ENCODE measurements at regions not wholly inside any gene's neighbourhood (a gene's known extent, or its start where the extent isn't known, plus 50 kb on each side); places are given as distances from the start of the nearest gene placed in this dataset.

DNA sequence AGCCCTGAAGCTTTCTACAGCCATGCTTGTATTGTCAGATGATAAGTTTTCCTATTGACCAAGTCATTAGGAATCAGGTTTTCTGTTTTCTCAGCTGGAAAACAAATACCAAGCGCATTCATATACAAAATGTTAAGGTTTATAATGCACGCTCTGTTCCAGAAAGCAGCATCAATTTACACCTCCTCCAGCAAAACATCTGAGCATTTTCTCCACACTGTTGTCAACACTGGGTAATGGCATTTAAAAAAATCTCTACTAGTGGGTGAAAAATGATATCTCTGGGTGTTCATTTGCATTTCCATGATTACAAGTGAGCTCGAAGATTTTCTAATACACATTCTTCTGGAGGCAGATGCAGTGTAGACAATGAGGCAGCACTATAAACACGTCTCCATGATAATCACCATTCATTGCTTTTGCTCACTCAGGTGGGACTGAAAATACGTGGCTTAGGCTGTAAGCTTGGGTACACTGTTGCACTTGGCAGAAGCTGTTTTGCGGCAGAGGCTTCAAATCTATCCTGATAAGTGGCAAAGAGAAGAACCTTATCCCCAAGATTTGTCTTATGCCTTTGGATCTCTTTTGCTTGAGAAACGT is 114.8 kb upstream of the PLPP4 start:
- no peaks in the 10 kb centered on the region for H3K36me3 Mint-ChIP-seq (ENCODE audit: low read depth)
- H3K4me1 Mint-ChIP-seq, result no peaks in the 10 kb centered on the region
- H3K4me3 Mint-ChIP-seq, result no peak overlapping the region
- H3K27ac Mint-ChIP-seq, result no peak overlapping the region
- TF ChIP-seq, protein P1, sequence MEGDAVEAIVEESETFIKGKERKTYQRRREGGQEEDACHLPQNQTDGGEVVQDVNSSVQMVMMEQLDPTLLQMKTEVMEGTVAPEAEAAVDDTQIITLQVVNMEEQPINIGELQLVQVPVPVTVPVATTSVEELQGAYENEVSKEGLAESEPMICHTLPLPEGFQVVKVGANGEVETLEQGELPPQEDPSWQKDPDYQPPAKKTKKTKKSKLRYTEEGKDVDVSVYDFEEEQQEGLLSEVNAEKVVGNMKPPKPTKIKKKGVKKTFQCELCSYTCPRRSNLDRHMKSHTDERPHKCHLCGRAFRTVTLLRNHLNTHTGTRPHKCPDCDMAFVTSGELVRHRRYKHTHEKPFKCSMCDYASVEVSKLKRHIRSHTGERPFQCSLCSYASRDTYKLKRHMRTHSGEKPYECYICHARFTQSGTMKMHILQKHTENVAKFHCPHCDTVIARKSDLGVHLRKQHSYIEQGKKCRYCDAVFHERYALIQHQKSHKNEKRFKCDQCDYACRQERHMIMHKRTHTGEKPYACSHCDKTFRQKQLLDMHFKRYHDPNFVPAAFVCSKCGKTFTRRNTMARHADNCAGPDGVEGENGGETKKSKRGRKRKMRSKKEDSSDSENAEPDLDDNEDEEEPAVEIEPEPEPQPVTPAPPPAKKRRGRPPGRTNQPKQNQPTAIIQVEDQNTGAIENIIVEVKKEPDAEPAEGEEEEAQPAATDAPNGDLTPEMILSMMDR (IDR thresholded peaks at IDR 0.05; ENCODE audit: unreplicated experiment in 3 of 3), result no peak
- peaks cover 32% of the 10 kb centered on the region for H3K27me3 Mint-ChIP-seq (ENCODE audit: low read depth)
- H3K9me3 Mint-ChIP-seq, result no peaks in the 10 kb centered on the region

DNA sequence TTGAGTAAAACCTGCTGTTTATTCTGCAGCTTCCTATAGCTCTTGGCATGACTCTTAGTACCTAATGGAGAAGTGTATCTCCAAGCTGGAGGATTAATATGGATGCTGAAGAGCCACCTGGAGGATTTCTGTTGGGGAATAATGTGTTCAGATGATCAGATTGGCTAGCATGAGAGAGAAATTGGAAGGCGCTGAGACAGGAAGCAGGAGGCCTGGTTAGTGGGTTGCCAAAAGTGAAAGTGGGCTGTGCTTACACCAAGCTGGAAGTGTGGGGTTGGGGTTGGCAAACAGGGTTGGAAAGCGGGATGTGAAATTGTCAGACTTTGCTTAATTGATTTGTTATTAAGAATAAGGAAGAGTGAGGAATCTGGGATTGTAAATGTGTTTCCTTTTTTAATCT is 111.8 kb upstream of the PLPP4 start:
- no peak overlapping the region for H3K4me3 Mint-ChIP-seq
- TF ChIP-seq, protein P1 (IDR thresholded peaks at IDR 0.05; ENCODE audit: unreplicated experiment in 3 of 3), result no peak
- peaks cover 27% of the 10 kb centered on the region for H3K27me3 Mint-ChIP-seq (ENCODE audit: low read depth)
- H3K9me3 Mint-ChIP-seq, result peaks cover 2% of the 10 kb centered on the region
- H3K27ac Mint-ChIP-seq, result no peak overlapping the region
- no peaks in the 10 kb centered on the region for H3K4me1 Mint-ChIP-seq
- H3K36me3 Mint-ChIP-seq (ENCODE audit: low read depth), result no peaks in the 10 kb centered on the region

DNA sequence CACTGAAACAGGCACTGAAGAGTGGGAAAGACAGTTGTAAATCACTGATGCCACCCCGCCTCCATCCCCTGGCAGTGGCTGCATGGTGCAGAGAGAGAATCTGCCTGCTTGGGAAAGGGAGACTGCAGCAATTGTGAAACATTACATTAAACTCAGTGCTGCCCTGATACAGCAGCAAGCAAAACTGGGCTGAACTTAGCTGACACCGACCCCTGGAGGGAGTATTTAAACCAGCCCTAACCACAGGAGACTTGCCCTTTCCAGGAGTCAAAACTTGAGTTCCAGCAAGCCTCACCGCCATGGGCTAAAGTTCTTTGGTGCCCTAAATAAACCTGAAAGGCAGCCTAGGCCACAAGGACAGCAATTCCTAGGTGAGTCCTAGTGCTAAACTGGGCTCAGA is 109.4 kb upstream of the PLPP4 start:
- Mint-ChIP-seq H3K4me3 (no peak overlapping the region), H3K27ac (no peak overlapping the region), H3K4me1 (no peaks in the 10 kb centered on the region), H3K36me3 (ENCODE audit: low read depth) (no peaks in the 10 kb centered on the region), H3K27me3 (ENCODE audit: low read depth) (peaks cover 11% of the 10 kb centered on the region), H3K9me3 (peaks cover 2% of the 10 kb centered on the region)
- TF ChIP-seq, protein P1 (IDR thresholded peaks at IDR 0.05; ENCODE audit: unreplicated experiment in 3 of 3), result no peak

DNA sequence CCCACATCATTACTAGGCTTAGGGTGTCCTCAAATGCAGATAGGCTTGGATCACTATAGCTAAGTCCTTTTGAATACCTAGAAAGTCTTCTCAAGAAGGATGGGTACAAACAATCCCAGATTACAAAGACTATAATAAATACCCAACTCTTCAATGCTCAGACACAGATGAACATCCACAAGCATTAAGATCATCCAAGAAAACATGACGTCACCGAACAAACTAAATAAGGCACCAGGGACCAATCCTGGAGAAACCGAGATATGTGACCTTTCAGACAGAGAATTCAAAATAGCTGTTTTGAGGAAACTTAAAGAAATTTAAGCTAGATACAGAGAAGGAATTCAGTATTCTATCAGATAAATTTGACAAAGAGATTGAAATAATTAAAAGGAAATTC is 108.0 kb upstream of the PLPP4 start:
- Mint-ChIP-seq H3K4me3 (no peak overlapping the region), H3K4me1 (no peaks in the 10 kb centered on the region), H3K9me3 (peaks cover 15% of the 10 kb centered on the region), H3K36me3 (ENCODE audit: low read depth) (no peaks in the 10 kb centered on the region), H3K27me3 (ENCODE audit: low read depth) (peaks cover 13% of the 10 kb centered on the region), H3K27ac (no peak overlapping the region)
- TF ChIP-seq, protein P1 (IDR thresholded peaks at IDR 0.05; ENCODE audit: unreplicated experiment in 3 of 3), result no peak

DNA sequence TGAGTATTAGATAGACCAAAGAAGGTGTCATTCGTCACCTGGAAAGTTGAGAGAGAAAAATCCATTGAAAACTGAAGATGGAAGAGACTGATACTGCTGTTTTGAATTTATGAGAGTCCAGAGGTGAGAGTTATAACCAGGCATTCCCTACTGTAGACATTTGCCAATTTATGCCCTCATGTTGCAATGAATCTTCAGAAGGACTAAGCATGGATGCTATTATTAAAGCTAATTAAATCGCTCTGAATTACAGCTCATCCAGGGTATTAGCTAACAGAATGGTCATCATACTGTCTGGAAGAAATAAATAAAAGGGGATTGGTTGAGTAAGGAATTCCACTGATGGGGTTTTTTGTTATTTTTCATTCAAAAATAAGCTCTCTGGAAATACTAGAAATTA is 101.6 kb upstream of the PLPP4 start:
- TF ChIP-seq, protein P1 (IDR thresholded peaks at IDR 0.05; ENCODE audit: unreplicated experiment in 3 of 3), result no peak
- H3K27me3 Mint-ChIP-seq (ENCODE audit: low read depth), result peaks cover 17% of the 10 kb centered on the region

DNA sequence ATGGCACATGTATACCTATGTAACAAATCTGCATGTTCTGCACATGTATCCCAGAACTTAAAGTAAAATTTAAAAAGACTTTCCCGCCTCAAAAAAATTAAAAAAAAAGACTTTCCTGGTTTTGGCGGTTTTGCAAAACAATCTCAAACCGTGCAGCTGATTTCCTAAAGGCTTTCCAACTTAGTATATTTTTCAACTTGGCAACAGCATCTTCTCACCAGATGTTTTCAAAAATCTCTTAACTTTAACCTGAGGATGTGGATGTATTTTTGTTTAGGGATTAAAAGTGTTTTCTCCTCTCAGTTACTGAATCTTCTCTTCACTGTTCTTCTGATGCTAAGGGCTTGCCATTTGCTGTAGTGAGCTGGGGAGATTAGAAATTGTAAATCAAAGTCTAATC is 96.5 kb upstream of the PLPP4 start:
- Mint-ChIP-seq H3K36me3 (ENCODE audit: low read depth) (no peaks in the 10 kb centered on the region), H3K4me1 (no peaks in the 10 kb centered on the region), H3K27ac (no peak overlapping the region), H3K9me3 (no peaks in the 10 kb centered on the region), H3K27me3 (ENCODE audit: low read depth) (peaks cover 21% of the 10 kb centered on the region), H3K4me3 (no peak overlapping the region)
- TF ChIP-seq, protein P1 (IDR thresholded peaks at IDR 0.05; ENCODE audit: unreplicated experiment in 3 of 3), result no peak

More for the DNA sequence above, 101.6 kb upstream of the PLPP4 start:
- H3K9me3 Mint-ChIP-seq, result peaks cover 13% of the 10 kb centered on the region
- no peak overlapping the region for H3K4me3 Mint-ChIP-seq
- H3K36me3 Mint-ChIP-seq (ENCODE audit: low read depth), result no peaks in the 10 kb centered on the region
- no peaks in the 10 kb centered on the region for H3K4me1 Mint-ChIP-seq
- no peak overlapping the region for H3K27ac Mint-ChIP-seq
